BLaER1 (cell line): ENCODE measurements at regions not wholly inside any gene's neighbourhood (a gene's known extent, or its start where the extent isn't known, plus 50 kb on each side); places are given as distances from the start of the nearest gene placed in this dataset.

Source experiments
- H3K27ac ChIP-seq: shearing (Covaris generic); formaldehyde crosslinking; 2 replicates; pipeline ENCODE4 v1.8.1; 2022
- H3K27me3 ChIP-seq: shearing (Covaris generic); formaldehyde crosslinking; 2 replicates; pipeline ENCODE4 v1.8.1; 2022
- H3K36me3 ChIP-seq: shearing (Covaris generic); formaldehyde crosslinking; 2 replicates; pipeline ENCODE4 v1.8.1; 2022
- H3K4me1 ChIP-seq: shearing (Covaris generic); formaldehyde crosslinking; 2 replicates; pipeline ENCODE4 v1.8.1; 2022
- H3K4me2 ChIP-seq: shearing (Covaris generic); formaldehyde crosslinking; 2 replicates; pipeline ENCODE4 v1.8.1; 2022
- H3K4me3 ChIP-seq: shearing (Covaris generic); formaldehyde crosslinking; 2 replicates; pipeline ENCODE4 v1.8.1; 2022
- H3K9ac ChIP-seq: shearing (Covaris generic); formaldehyde crosslinking; 2 replicates; pipeline ENCODE4 v1.8.1; 2022
- H3K9me3 ChIP-seq: shearing (Covaris generic); formaldehyde crosslinking; 2 replicates; pipeline ENCODE4 v1.8.1; 2022
- H4K20me1 ChIP-seq: shearing (Covaris generic); formaldehyde crosslinking; 2 replicates; pipeline ENCODE4 v1.8.1; 2022
- Cebpa-rat ChIP-seq: shearing (Covaris generic); IDR thresholded peaks from 2 replicates; pipeline ENCODE4 v1.8.1; 2022

DNA sequence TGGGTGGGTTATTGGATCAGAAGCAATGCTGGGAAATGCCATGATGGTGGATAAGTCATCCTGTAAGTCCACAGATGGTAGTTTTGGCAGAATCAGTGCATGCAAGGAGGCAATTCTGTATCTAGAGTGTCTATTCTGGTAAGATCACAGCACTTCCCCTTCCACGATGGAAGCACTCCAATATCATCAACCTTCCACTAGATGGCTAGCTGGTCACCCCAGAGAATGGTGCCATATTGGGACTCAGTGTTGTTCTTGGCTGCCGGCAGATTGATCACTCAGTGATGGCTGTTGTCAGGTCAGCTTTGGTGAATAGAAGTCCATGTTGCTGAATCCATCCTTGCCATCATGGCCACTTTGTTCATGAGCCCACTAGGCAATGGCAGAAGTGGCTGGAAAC lies 553.5 kb downstream of the CSNK1G3 start:
- Histone ChIP-seq H4K20me1 (no peaks in the 10 kb centered on the region), H3K27me3 (no peaks in the 10 kb centered on the region), H3K4me3 (no peak overlapping the region), H3K4me1 (no peaks in the 10 kb centered on the region), H3K4me2 (no peak overlapping the region), H3K36me3 (no peaks in the 10 kb centered on the region), H3K9ac (no peak overlapping the region), H3K9me3 (no peaks in the 10 kb centered on the region), H3K27ac (no peak overlapping the region)
- no peak for TF ChIP-seq Cebpa-rat

DNA sequence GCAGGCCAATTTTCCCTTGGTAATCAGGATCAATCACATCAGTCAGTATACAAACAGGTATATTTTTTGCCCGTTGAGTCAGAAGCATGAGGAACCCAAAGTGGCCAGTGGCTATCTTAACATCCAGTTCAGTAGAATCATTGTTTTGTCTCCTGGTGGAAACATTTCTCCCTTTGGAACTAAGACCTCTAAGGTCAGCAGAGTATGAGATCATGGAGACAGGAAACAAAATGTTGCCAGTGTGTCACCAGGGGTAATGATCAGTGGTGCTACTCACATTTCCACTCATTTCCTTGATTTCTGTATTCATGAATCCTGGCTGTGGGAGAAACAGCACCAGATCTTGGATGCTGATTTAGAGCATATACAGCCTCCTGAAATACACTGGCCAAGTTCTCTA lies 553.0 kb downstream of the CSNK1G3 start:
- TF ChIP-seq Cebpa-rat, result no peak
- H3K27ac ChIP-seq, result no peak overlapping the region
- H4K20me1 ChIP-seq, result no peaks in the 10 kb centered on the region
- no peaks in the 10 kb centered on the region for H3K4me1 ChIP-seq
- H3K9me3 ChIP-seq, result no peaks in the 10 kb centered on the region
- no peak overlapping the region for H3K4me2 ChIP-seq
- H3K36me3 ChIP-seq, result no peaks in the 10 kb centered on the region
- no peaks in the 10 kb centered on the region for H3K27me3 ChIP-seq
- no peak overlapping the region for H3K4me3 ChIP-seq
- H3K9ac ChIP-seq, result no peak overlapping the region

DNA sequence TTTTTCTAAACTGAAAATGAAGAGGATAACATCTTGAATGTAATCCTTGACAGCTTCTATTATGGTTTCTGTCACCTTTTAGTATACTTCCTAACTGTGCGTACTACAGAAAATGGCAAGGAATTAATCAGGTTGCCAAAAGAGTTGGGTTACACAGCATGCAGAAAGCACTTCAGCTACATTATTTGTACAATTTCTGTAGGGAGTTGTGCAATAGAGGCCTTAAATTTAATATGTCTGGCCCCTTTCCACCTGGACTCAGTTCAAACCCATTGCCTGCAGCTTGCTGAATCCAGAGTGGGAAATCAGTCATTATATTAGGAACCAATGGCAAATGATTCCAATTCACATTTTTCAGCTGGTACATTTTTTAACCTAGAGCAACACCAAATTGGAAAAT lies 549.7 kb downstream of the CSNK1G3 start:
- TF ChIP-seq Cebpa-rat, result no peak
- no peak overlapping the region for H3K9ac ChIP-seq
- no peaks in the 10 kb centered on the region for H3K36me3 ChIP-seq
- H4K20me1 ChIP-seq, result no peaks in the 10 kb centered on the region
- H3K4me2 ChIP-seq, result no peak overlapping the region
- no peaks in the 10 kb centered on the region for H3K27me3 ChIP-seq
- H3K9me3 ChIP-seq, result no peaks in the 10 kb centered on the region
- H3K4me3 ChIP-seq, result no peak overlapping the region
- no peak overlapping the region for H3K27ac ChIP-seq
- peaks cover 21% of the 10 kb centered on the region for H3K4me1 ChIP-seq

DNA sequence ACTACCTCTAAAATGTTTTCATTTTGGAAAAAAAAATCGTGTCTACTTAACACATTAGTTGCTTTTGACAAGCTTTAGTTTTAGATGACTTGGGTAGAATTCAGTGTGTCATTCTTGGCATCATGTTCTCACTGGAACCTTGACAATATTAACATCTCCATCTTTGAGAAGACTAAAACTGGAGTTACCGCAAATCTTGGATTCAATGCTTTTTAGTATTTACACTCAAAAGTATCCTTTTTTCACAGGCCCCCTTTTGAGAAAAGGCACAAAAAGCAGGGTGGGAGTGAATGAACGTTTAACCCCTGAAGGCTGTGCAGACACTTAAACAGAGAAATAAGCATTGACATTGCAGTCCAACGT lies 549.1 kb downstream of the CSNK1G3 start:
- Histone ChIP-seq H3K27me3 (no peaks in the 10 kb centered on the region), H3K9ac (no peak overlapping the region), H3K27ac (no peak overlapping the region), H3K36me3 (no peaks in the 10 kb centered on the region), H3K9me3 (no peaks in the 10 kb centered on the region), H3K4me3 (no peak overlapping the region), H3K4me2 (no peak overlapping the region), H4K20me1 (no peaks in the 10 kb centered on the region), H3K4me1 (peaks cover 27% of the 10 kb centered on the region)
- no peak for TF ChIP-seq Cebpa-rat

DNA sequence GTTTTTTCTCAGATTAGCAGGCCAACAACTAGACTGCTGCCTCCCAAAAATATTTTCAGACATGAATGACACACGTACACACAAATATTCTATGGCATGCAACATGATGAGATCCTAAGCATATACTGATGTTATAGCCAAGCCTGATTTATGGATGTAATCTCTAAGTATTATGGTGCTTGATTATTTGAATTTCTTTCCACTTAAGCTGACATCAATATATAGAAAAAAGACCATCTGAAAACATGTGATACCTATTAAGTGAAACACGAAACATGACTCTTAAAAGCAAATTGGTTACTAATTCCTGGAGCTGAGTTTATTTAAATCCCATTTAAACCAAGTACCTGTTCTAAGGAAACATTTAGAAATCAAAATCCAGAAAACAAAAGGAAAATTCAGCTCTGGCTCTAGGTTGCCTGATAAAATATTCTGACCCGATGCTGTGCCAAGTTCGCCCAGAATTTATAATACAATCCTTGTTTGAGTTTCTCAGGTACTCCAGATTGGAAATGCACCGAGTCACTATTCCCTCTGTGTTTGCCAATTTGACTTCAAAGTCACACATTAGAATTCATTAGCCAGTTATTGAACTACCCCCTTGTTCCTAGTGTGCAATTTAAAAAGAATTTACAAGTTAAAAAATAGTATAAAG lies 548.6 kb downstream of the CSNK1G3 start:
- no peaks in the 10 kb centered on the region for H3K9me3 ChIP-seq
- TF ChIP-seq Cebpa-rat, result no peak
- H3K4me3 ChIP-seq, result no peak overlapping the region
- no peaks in the 10 kb centered on the region for H4K20me1 ChIP-seq
- H3K4me1 ChIP-seq, result peaks cover 32% of the 10 kb centered on the region
- H3K27ac ChIP-seq, result no peak overlapping the region
- H3K27me3 ChIP-seq, result no peaks in the 10 kb centered on the region
- H3K4me2 ChIP-seq, result no peak overlapping the region
- H3K9ac ChIP-seq, result no peak overlapping the region
- no peaks in the 10 kb centered on the region for H3K36me3 ChIP-seq

DNA sequence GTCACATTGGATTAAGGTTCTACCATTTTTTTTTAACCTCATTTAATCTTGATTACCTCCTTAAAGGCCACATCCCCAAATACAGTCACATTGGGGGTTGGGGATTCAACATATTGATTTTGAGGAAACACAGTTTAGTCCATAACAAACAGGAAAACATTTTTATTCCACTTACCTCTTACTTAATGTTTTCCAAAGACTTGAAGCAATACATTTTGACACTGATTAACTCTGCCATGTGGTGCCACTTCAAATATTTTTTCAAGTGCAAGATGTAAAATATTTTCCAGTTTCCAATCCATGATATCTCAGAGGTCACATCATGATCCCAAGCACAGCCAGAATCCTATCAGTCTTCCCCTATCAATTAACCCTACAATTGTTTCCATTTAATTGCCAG lies 548.0 kb downstream of the CSNK1G3 start:
- Histone ChIP-seq H3K27me3 (no peaks in the 10 kb centered on the region), H3K27ac (no peak overlapping the region), H3K4me1 (peaks cover 35% of the 10 kb centered on the region), H3K4me3 (no peak overlapping the region), H3K4me2 (no peak overlapping the region), H4K20me1 (no peaks in the 10 kb centered on the region), H3K9ac (no peak overlapping the region), H3K36me3 (no peaks in the 10 kb centered on the region), H3K9me3 (no peaks in the 10 kb centered on the region)
- no peak for TF ChIP-seq Cebpa-rat

DNA sequence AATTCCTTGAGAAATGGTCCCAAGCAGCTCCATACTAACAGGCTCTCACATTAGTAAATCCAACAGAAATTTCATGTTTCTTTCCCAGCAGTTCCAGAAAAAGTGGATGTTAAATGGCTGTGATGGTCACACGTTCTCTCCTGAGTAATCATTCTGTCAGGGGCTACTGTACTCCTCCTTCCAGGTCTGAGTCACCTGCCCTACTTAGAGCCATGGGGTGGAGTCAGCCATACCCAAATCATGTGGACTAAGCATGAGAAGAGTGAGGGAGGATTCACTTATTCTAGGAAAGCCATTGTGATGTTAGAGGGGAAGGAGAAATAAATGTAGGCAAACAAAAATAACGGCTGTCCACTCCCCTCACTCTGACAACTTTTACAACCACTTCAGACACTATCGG lies 547.2 kb downstream of the CSNK1G3 start:
- no peak overlapping the region for H3K4me2 ChIP-seq
- no peaks in the 10 kb centered on the region for H4K20me1 ChIP-seq
- H3K27me3 ChIP-seq, result no peaks in the 10 kb centered on the region
- no peaks in the 10 kb centered on the region for H3K9me3 ChIP-seq
- 0 out of 2 replicates have a peak overlapping the region, but pooled peaks have one; percentile 0 for H3K27ac ChIP-seq
- peaks cover 41% of the 10 kb centered on the region for H3K4me1 ChIP-seq
- no peak overlapping the region for H3K9ac ChIP-seq
- no peak for TF ChIP-seq Cebpa-rat
- no peak overlapping the region for H3K4me3 ChIP-seq
- no peaks in the 10 kb centered on the region for H3K36me3 ChIP-seq

DNA sequence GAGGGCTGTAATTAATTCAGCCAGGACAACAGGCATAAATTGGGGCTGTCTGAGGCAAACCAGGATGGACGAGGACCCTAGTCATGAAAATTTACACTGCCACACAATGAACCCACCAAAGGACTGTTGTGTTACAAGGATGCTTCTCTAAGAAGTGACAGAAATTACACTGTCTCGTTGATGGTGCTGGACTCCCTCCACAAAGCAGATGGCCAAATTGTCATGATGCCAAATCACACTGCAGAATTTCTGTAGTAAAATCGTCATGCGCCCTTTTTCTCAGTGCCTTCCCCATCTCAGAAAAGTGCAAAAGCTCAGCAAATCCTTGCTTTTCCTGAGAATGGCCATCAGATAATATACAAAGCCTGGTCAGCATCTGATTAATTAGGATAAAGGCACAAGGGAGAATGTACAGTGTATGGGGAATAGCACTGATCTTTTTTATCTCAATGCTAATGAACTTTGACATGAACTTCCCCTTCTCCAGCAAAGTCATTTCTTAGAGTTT lies 545.8 kb downstream of the CSNK1G3 start:
- TF ChIP-seq Cebpa-rat, result no peak
- peak overlapping the region; percentile 28; the same call in 1 of the 2 replicates for H3K9ac ChIP-seq
- H4K20me1 ChIP-seq, result no peaks in the 10 kb centered on the region
- peak overlapping the region; percentile 73 for H3K27ac ChIP-seq
- H3K36me3 ChIP-seq, result no peaks in the 10 kb centered on the region
- H3K4me3 ChIP-seq, result peak overlapping the region; percentile 31; the same call in 1 of the 2 replicates
- peaks cover 47% of the 10 kb centered on the region for H3K4me1 ChIP-seq
- H3K9me3 ChIP-seq, result no peaks in the 10 kb centered on the region
- peak overlapping the region; percentile 77 for H3K4me2 ChIP-seq
- no peaks in the 10 kb centered on the region for H3K27me3 ChIP-seq

DNA sequence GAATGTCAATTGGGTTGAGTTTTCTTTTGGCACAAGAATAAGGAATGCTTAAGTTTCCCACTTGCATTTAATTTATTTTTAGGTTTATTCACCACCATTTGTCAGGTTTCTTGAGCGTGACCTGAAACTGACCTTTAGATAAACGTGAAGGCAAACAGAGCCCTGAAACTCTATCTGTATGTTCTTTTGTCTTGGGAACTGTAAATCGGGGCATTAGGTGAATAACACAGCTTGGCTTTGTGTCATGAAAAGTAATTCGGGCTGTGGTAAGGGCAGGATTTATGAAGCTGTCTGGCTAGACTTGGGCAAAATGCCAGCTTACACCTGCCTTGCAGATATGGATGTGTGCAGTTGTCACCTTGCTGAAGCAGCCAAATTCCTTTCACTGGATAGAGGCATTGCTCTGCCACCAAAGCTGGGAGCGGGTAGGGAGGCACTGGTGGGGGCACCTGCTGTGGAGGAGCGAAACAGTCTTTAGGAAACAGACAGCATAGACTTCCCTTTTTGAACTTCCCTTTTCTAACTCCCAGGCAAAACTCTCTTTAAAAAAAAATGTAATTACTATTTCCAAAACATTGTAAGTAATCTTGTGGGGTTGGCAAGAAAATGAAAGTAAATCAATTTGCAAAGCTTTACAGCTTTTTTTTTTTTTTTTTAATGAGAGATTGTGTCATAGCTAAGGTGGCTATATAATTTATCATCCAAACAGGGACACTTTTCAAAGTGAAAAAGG lies 545.2 kb downstream of the CSNK1G3 start:
- Histone ChIP-seq H3K27me3 (no peaks in the 10 kb centered on the region), H3K36me3 (no peaks in the 10 kb centered on the region), H3K4me3 (peak overlapping the region; percentile 31; the same call in 1 of the 2 replicates), H4K20me1 (no peaks in the 10 kb centered on the region), H3K4me1 (peaks cover 47% of the 10 kb centered on the region), H3K27ac (peak overlapping the region; percentile 73), H3K9me3 (no peaks in the 10 kb centered on the region), H3K4me2 (peak overlapping the region; percentile 77), H3K9ac (peak overlapping the region; percentile 68)
- TF ChIP-seq Cebpa-rat, result no peak

DNA sequence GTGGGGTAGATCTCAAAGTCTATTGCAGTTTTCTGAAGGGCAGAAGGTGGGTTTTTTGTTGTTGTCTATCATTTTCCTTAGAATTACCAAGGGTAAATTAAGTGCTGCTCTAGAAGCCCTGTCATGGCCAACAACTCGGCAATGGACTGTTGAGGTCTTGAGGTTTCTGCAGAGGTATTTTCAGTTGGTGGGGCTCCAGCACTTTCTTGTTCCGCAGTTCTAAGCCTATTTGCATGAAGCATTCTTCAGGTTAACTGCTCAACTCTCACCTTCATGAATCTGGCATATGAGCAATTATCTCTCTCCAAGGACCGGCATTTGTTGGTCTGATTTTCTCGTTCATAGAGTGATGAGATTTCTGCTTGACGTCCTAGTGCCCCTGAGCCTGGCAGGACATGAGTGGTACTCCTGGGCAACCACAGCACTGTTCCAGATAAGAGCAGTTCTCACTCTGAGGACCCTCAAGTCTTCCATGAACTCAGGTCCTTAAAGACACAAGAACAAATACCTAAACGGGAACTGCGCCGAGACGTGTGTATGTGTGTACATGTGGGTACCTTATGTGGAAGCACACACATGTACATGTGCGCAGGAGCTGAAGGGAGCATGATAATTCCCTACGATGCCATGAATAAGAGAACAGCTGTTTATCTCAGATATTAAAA lies 544.5 kb downstream of the CSNK1G3 start:
- H3K27me3 ChIP-seq, result no peaks in the 10 kb centered on the region
- H3K9me3 ChIP-seq, result no peaks in the 10 kb centered on the region
- no peak overlapping the region for H3K4me3 ChIP-seq
- no peaks in the 10 kb centered on the region for H4K20me1 ChIP-seq
- TF ChIP-seq Cebpa-rat, result no peak
- peak overlapping the region; percentile 77 for H3K4me2 ChIP-seq
- no peak overlapping the region for H3K9ac ChIP-seq
- H3K36me3 ChIP-seq, result no peaks in the 10 kb centered on the region
- H3K27ac ChIP-seq, result peak overlapping the region; percentile 73
- peaks cover 47% of the 10 kb centered on the region for H3K4me1 ChIP-seq
